Brain microvascular endothelial cell (primary cell): ENCODE measurements at regions not wholly inside any gene's neighbourhood (a gene's known extent, or its start where the extent isn't known, plus 50 kb on each side); places are given as distances from the start of the nearest gene placed in this dataset.
A peak's percentile ranks its signal among the peaks of the same experiment; 100 is the strongest.
"Not testable (repeated sequence)": the region's sequence is repeated elsewhere in the genome, so short reads cannot be mapped to it uniquely, and the experiment has no call there.

ENCODE experiments used
- DNase-seq: peaks from one replicate; pipeline ENCODE4 v3.0.0-alpha.2; 2020
- H3K27ac ChIP-seq: fragments of 250-450 bp; sonication (Bioruptor Pico); 2 replicates; pipeline ENCODE4 v1.5.1; 2020; ENCODE audit warnings: mild to moderate bottlenecking, moderate library complexity
- H3K27me3 ChIP-seq: fragments of 250-450 bp; sonication (Bioruptor Pico); replicated peaks from 2 replicates; pipeline ENCODE4 v1.5.1; 2020; ENCODE audit warnings: mild to moderate bottlenecking
- H3K36me3 ChIP-seq: fragments of 250-450 bp; sonication (Bioruptor Pico); replicated peaks from 2 replicates; pipeline ENCODE4 v1.5.1; 2020; ENCODE audit warnings: mild to moderate bottlenecking
- H3K4me3 ChIP-seq: 2 replicates; pipeline ENCODE4 v1.5.1; 2011; ENCODE audit warnings: low read depth, mild to moderate bottlenecking, control low read depth, low read length, moderate library complexity
- CTCF ChIP-seq: IDR thresholded peaks from 2 replicates; pipeline ENCODE4 v1.5.1; 2011; ENCODE audit warnings: low read depth, mild to moderate bottlenecking, moderate library complexity, low read length, control low read depth, inconsistent platforms; ENCODE audit errors: missing control alignments
- in situ Hi-C: cut with HindIII; loops from 2 replicates; pipeline ENCODE4 v1.10.0; 2017; ENCODE audit warnings: low sequenced_read_pairs, low pct_ligation_motif_present

DNA sequence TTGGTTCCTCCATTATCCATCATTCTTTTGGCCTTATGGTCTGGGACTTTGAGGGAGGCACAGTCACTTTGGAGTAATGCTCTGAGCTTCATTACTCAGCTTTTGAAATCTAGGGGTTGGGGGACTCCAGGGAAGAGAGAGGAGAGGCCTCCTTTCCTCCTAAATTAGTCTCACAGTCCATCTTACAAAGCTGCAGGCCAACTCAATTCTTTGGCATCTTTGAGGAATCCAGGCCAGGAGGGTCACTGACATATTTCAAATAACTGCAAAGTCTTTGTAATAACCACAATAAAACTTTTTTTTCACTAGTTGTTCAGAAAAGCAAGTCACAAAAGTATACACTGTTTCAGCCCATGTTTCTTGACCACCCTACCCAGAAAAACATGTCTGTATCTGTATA is 73.3 kb upstream of the FAR1 start:
- peak; percentile 36 for DNase-seq
- in situ Hi-C loops = no loop called here
- TF ChIP-seq CTCF = no peak
- H3K4me3 ChIP-seq = no peak overlapping the region
- no peak overlapping the region for H3K27ac ChIP-seq
- H3K27me3 ChIP-seq = no peaks in the 10 kb centered on the region
- no peaks in the 10 kb centered on the region for H3K36me3 ChIP-seq

- DNase-seq = no peak
- H3K27ac ChIP-seq = no peak overlapping the region
- H3K36me3 ChIP-seq = no peaks in the 10 kb centered on the region
- no peak for TF ChIP-seq CTCF
- no peaks in the 10 kb centered on the region for H3K27me3 ChIP-seq
- H3K4me3 ChIP-seq = no peak overlapping the region
- in situ Hi-C loops = no loop called here
Measured at GRCh38 chr11:13594044-13594443, 74.4 kb upstream of the FAR1 start.

GRCh38 chr11:13578514-13579140 is 82.8 kb upstream of the PTH start:
- in situ Hi-C loops = no loop called here
- TF ChIP-seq CTCF = no peak
- Histone ChIP-seq H3K27ac (no peak overlapping the region), H3K4me3 (no peak overlapping the region), H3K36me3 (no peaks in the 10 kb centered on the region), H3K27me3 (no peaks in the 10 kb centered on the region)
- no peak for DNase-seq

- no peak overlapping the region for H3K4me3 ChIP-seq
- no peaks in the 10 kb centered on the region for H3K36me3 ChIP-seq
- H3K27ac ChIP-seq = no peak overlapping the region
- TF ChIP-seq CTCF = no peak
- in situ Hi-C loops = no loop called here
- no peaks in the 10 kb centered on the region for H3K27me3 ChIP-seq
- DNase-seq = no peak
Measured at GRCh38 chr11:13577881-13578280, 82.1 kb upstream of the PTH start.

GRCh38 chr11:13576995-13577394 is 81.2 kb upstream of the PTH start:
- H3K4me3 ChIP-seq = no peak overlapping the region
- in situ Hi-C loops = no loop called here
- no peaks in the 10 kb centered on the region for H3K27me3 ChIP-seq
- DNase-seq = no peak
- no peaks in the 10 kb centered on the region for H3K36me3 ChIP-seq
- TF ChIP-seq CTCF = no peak
- no peak overlapping the region for H3K27ac ChIP-seq

- H3K4me3 ChIP-seq, H3K27ac ChIP-seq, in situ Hi-C loops, H3K36me3 ChIP-seq, H3K27me3 ChIP-seq, DNase-seq: not testable (repeated sequence)
Measured at GRCh38 chr11:13575385-13575784, 79.6 kb upstream of the PTH start.
